Left kidney (tissue), 1 donor: ENCODE measurements at regions not wholly inside any gene's neighbourhood (a gene's known extent, or its start where the extent isn't known, plus 50 kb on each side); places are given as distances from the start of the nearest gene placed in this dataset.
"Not testable (repeated sequence)": the region's sequence is repeated elsewhere in the genome, so short reads cannot be mapped to it uniquely, and the experiment has no call there.

ENCODE experiments used
- DNase-seq: peaks from one replicate; pipeline ENCODE4 v3.0.0-alpha.2; 2013

DNA sequence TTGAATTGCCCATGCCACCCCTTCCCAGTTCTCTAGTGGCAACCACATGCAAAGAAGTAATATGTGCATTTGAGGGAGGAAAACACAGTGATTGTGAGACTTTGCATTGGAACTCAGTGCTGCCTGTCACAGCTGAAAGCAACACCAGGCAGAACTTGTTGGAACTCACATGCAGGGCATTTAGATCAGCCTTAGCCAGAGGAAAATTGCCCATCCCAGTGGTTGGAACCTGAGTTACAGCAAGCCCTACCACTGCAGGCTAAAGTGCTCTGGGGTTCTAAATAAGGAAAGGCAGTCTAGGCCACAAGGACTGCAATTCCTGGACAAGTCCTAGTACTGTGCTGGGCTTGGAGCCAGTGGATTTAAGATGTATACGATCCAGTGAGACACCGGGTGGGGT lies 245.3 kb upstream of the UFL1 start:
- no peak for DNase-seq

DNA sequence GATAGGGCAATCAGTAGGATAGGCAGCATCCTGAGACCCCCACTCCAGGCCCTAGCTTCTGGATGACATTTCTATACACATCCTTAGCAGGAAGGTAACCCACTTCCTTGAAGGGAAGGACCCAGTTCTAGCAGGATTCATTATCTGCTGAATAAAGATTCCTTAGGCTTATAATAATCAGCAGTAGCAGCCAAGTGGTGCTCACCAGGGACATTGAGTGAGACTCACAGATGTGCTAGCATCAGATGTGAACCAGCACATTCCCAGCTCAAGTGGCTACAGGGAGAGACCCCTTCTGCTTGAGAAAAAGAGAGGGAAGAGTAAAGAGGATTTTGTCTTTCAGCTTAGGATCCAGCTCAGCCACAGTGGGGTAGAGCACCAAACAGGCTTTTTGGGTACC lies 244.8 kb upstream of the UFL1 start:
- no peak for DNase-seq

- DNase-seq = no peak
These were observed 242.5 kb upstream of the UFL1 start for GRCh38 chr6:96279084-96279483.

- no peak for DNase-seq
These were observed 235.1 kb upstream of the UFL1 start for GRCh38 chr6:96286503-96286902.

DNA sequence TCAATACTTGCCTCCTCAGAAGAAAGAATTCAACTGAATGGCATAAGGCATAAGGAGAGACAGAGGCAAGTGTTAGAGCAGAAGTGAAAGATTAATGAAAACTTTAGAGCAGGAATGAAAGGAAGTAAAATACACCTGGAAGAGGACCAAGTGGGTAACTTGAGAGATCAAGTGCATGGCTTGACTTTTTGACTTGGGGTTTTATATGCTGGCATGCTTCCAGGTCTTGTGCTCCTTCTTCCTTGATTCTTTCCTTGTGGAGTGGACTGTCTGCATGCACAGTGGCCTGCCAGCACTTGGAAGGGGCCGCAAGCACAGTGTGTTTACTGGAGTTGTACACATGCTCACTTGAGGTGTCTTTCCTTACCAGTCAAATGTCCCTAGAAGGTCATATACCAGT lies 222.1 kb upstream of the UFL1 start:
- DNase-seq = no peak

- no peak for DNase-seq
These were observed 220.6 kb upstream of the UFL1 start for GRCh38 chr6:96301023-96301422.

GRCh38 chr6:96301781-96302180 lies 219.8 kb upstream of the UFL1 start:
- no peak for DNase-seq

DNA sequence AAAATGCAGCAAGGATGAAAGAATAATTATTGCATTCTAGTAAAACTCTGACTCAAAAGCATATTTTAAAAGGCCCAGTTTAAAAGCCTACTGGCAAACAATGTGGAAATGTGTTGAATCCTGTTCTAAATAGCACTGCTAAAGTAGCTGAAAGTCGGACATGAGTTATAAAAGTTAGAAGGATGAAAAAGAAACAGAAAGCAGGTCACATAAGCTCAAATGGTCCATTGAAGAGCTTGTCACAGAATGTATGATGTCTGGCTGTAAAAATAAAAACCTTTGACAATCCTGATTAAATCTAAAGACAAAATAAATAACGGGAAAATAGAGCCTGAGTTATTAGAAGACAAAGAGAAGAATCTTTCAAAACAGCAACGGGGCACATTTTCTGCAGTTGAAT lies 218.6 kb upstream of the UFL1 start:
- no peak for DNase-seq

DNA sequence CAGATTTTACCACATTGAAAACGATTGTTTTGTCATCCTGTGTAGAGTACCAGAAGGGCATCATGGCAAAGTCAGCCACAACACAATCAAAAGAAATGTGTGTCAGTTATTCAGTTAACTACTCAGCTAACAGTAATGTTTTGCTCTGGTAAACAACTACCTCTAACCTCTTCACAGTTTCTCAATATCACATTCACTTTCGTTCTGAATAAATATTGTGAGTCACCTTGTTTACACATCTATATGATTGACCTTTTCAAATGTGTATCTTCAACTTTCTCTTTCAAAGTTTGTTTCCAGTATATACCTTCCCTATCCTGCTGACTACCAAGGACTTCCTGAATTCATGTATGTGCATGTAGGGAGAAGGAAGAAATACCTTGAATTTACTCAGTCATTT lies 216.6 kb upstream of the UFL1 start:
- DNase-seq = no peak

GRCh38 chr6:96330884-96331283 lies 190.7 kb upstream of the UFL1 start:
- no peak for DNase-seq

DNA sequence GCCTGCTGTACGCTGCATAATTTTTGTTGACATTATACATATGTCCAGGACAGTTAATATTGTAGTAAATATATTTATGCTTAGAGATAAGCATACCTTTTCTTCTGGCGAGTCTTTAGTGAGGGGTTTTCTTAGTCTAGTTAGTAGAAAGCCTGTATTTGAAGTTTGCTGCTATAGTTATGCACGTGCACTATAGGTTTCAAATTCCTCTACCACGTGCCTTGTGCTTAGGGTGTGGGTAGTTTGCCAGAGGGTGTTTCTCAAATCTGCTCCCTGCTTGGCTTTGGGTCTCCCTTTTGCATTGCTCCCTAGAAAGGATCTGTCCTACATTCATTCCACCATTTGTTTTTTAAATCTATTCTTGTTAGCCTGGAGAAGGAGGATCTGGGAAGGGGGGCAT lies 181.4 kb upstream of the UFL1 start:
- DNase-seq = no peak

DNA sequence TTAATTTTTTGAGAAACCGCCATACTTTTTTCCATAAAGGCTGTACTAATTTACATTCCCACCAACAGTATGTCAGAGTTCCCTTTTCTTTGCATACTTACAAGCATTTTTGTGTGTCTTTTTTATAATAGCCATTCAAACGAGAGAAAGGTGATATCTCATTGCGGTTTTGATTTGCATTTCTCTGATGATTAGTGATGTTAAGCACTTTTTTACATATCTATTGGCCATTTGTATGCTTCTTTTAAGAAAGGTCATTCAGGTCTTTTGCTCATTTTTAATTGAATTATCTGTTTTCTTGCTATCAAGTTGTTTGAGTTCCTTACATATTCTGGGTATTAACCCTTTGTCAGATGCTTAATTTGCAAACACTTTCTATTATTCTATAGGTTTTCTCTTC lies 176.1 kb upstream of the UFL1 start:
- no peak for DNase-seq

GRCh38 chr6:96381246-96381645 lies 140.4 kb upstream of the UFL1 start:
- DNase-seq = no peak

- peak; percentile 30 for DNase-seq
These were observed 129.7 kb upstream of the UFL1 start for GRCh38 chr6:96391776-96392360.

DNA sequence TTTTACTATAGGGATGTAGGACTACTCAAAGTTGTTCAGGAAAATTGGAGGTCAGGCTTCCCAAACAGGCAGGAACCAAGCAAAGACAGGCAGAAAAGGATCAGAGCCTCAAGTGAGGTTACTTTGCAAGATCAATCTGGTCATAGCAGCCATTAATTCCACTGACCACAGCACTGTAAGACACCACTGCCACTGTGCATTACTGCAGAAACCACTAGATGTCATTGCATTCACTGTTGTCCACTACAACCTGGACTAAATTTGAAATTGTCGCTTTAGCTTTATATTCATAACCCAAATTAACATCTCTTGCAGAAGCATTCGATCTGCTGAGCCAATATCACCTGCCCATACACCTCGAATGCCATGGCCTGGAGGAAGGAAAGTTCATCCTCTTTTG lies 126.9 kb upstream of the UFL1 start:
- no peak for DNase-seq

- no peak for DNase-seq
These were observed 111.1 kb upstream of the UFL1 start for GRCh38 chr6:96410467-96410866.

DNA sequence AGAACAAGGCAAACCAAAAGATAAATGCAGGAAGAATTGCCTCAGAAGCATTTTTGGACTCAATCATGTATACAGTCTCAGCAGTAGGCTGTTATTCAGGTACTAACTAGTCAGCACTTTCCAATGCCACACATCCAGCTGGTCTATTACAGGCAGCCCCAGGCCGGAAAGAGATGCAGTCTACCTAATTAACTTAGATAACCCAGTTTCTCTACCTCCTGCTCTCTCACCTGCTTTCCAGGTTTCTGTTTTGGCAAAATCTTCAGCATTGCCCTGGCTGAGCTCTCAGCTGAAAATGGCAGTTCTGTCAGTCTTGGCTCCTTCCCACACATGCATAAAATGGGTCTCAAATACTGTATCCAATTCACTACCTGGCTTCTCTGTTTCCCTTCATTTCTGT lies 101.3 kb upstream of the UFL1 start:
- no peak for DNase-seq

DNA sequence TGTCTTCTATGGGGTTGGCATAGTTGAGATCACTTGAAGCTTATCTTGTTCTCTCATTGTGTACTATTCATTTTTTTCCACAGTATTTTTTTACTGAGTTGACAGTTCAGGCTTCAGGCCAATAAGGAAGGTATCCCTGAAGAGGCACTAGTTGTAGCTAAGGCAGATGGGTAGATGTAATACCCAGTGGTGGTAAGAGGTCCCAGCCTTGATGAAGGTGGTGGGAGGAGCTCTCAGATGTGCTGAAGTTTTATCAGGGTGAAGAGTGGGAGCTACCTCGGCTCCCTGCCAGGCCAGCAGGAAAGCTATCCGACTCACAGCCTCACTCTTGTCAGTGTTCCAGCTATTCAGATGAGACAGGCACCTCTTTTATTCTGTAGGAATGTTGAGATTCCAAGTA lies 87.7 kb upstream of the UFL1 start:
- DNase-seq = no peak

GRCh38 chr6:96436398-96436797 lies 85.2 kb upstream of the UFL1 start:
- no peak for DNase-seq

DNA sequence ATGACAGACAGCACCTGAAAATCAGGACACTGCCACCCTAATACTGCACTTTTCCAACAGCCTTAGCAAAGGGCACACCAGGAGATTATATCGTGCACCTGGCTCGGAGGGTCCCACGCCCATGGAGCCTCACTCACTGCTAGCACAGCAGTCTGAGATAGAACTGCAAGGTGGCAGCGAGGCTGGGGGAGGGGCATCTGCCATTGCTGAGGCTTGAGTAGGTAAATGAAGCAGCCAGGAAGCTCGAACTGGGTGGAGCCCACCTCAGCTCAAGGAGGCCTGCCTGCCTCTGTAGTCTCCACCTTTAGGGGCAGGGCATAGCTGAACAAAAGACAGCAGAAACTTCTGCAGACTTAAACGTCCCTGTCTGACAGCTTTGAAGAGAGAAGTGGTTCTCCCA lies 84.4 kb upstream of the UFL1 start:
- DNase-seq = not testable (repeated sequence)

- DNase-seq = peak; percentile 28
These were observed 71.4 kb upstream of the UFL1 start for GRCh38 chr6:96450082-96450769.

GRCh38 chr6:96450770-96451130 lies 70.9 kb upstream of the UFL1 start:
- no peak for DNase-seq

- no peak for DNase-seq
These were observed 62.8 kb upstream of the UFL1 start for GRCh38 chr6:96458771-96459170.

DNA sequence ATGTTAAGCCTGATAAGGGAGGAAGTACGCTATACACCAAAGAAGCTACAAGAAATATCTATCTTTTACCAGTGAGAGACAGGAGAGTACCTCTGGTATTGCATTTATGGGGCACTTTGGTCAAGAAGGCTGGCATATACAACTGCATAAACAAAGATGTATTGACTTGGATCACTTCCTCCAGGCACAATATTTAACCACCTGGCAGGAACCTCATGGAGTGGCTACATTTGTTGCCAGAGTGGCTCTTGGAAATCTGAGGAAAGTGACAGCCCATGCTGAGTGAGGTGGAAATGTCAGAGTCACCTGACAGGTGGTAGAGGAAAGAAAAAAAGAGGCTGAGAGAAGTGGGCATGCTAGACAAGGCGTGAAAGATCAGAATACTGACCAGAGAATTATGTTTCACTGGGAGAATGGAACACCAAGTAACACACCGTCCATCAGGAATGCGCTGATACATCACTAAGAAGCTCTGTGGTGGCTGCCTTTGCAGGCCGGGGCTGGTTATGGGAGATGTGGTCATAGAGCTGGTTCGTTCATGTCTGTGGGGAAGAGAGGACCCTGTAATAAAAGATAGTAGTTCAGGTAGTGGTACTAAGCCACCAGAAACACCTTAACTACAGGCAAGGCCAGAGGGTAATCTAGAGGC lies 61.4 kb upstream of the UFL1 start:
- no peak for DNase-seq
